Fibroblast of skin of abdomen (primary cell): ENCODE measurements at regions not wholly inside any gene's neighbourhood (a gene's known extent, or its start where the extent isn't known, plus 50 kb on each side); places are given as distances from the start of the nearest gene placed in this dataset.

Source experiments
- DNase-seq: peaks from one replicate; pipeline ENCODE4 v3.0.0-alpha.2; 2013

DNA sequence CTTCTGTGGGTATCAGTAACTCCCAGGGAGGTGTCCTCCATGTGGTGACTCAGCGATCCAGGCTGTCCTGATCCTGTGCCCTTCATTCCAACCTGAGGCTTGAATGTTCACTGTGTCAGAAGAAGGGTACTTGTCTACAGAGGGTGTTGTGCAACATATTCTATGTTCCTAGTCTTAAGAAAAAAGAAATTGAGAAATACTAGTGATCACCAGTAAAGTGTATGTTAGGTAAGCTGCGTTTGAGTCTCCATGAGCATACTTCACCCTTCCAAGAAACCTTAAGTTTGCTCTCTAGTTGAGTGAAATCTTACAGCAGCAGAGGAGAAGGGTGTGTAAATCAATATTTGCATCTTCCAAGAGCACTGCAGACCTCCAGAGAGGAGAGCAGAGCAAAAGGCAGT lies 122.2 kb upstream of the SLC24A5 start:
- DNase-seq = no peak

- no peak for DNase-seq
Observed at GRCh38 chr15:48001393-48002039, 119.3 kb upstream of the SLC24A5 start.

DNA sequence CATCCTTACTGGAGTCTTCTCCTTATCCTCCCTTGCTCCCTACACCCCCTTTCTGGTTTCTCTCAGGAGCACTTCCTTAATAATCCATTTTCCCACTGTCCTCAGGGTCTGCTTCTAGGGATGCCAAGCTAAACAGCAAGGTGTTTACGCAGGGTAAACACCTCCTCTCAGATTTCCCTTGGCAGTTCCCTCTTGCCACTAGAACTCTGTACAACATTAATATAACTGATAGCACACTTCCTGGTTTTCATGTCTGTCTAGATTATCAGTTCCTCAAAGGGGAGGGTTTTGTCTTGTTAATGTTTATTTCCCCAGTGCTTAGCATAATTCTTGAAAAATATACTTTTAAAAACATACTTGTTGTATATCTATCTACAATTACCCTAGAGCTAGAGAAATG lies 118.0 kb upstream of the SLC24A5 start:
- DNase-seq = no peak

DNA sequence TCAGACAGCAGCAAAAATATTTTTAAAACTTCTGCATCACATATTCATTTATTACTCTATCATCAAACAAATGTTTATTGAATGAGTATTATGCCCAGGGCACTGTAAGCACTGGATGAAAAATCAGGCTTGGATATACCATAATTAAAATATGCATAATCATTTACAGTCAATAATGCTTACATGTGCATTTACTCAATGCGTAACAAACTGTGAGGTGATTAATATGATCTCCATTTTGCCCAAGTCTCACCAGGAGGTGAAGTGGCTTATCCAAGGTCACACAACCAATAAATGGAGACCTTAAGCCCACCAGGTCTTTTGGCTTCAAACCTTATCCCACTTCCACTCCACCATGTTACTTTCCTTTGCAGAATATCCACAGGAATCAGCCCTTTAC lies 117.3 kb upstream of the SLC24A5 start:
- DNase-seq = no peak

- no peak for DNase-seq
Observed at GRCh38 chr15:48005077-48005476, 115.7 kb upstream of the SLC24A5 start.

- peak; percentile 57 for DNase-seq
Observed at GRCh38 chr15:48006031-48006511, 114.7 kb upstream of the SLC24A5 start.

DNA sequence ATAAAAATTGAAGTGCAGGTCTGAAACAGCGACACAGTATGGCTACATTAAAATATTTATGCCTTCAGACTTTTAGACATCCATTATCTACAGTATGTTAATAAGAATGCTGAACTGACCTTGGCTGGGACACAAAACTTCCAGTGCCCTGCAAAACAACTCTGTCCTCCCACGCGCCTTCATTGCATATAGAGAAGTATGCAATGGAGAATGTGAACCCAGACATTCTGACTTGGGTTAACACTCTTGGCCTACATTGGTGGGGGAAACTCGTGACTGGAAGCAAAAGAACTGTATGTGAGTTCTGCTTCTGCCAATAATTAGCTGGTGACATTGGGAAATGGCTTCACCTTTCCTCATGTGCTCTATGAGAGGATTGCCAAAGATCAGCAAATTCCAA lies 110.5 kb upstream of the SLC24A5 start:
- no peak for DNase-seq

DNA sequence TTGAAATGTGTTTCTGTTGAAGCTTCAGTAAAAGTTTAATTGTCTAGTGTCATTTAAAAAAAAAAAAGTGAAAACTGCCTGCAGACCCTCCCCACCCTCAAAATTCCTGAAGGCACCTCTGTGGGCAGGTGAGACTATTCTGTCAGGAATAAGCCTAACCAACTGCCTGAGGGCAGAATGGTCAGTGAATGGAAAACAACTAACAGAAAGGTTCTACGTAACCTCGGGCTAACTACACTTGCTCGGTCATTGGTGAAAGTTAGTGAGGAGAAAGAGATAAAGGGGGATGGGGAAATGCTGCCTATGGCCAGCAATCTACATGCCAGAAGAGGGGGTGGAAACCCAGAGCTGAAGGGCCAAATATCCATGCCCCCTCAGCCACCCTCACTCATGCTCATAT lies 108.6 kb upstream of the SLC24A5 start:
- no peak for DNase-seq

DNA sequence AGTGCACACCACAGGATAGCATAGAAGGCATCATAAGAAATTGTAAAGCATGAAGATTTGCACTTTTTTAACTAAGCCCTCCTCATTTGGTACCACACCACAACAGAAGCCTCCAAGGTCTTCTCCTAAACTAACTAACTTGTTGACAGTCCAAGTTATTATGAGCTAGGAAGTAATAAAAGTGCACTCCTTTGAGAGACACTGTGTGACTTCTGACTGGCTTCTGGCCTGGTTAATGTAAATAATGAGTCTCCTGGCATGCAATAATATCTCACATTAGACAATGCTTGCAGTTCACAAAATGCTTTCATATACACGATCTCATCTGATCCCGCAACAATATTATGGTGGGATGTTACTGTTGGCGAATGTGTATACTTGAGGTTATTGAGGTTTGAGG lies 103.9 kb upstream of the SLC24A5 start:
- no peak for DNase-seq

DNA sequence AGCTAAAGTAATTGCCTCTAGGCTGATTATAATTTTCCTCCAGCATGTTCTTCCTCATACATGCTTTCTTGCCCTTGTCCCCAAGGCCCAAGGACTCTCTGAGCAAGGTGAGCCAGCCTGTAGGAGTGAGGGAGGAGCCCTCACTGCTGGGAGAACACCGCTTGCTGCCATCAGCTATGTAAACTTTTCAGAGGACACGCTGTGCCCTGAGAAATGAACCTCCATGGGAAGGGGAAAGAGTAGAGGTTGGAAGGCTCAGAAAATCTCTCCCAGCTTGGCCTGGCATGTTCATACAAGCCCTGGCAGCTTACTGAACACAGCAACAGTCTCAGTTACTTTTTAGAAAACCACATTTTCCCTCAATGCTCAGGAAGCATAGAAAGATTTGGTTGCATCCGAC lies 103.0 kb upstream of the SLC24A5 start:
- DNase-seq = no peak

- DNase-seq = no peak
Observed at GRCh38 chr15:48020166-48020565, 100.6 kb upstream of the SLC24A5 start.

- no peak for DNase-seq
Observed at GRCh38 chr15:48021336-48022086, 99.3 kb upstream of the SLC24A5 start.

- no peak for DNase-seq
Observed at GRCh38 chr15:48025118-48025517, 95.7 kb upstream of the SLC24A5 start.

DNA sequence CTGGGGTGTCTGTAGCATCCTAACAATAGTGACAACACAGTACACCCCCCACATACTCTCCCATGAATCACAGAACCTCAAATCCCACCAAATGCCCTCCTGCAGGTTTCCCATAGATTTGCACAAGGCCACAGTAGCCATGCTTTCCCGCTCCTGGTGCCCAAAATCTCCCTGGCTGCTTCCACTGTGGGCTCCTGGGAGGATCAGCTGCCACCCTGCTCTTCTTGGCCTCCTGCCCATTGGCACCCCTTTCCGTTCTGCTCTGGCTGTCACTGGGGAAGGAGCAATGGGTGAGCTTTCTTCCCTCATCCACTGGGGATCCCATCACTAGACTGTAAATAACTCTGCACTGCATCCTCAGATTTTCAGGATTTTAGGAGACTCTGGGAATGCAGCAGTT lies 92.1 kb upstream of the SLC24A5 start:
- DNase-seq = no peak

- DNase-seq = no peak
Observed at GRCh38 chr15:48029642-48030041, 91.1 kb upstream of the SLC24A5 start.

GRCh38 chr15:48031466-48031865 lies 89.3 kb upstream of the SLC24A5 start:
- no peak for DNase-seq

DNA sequence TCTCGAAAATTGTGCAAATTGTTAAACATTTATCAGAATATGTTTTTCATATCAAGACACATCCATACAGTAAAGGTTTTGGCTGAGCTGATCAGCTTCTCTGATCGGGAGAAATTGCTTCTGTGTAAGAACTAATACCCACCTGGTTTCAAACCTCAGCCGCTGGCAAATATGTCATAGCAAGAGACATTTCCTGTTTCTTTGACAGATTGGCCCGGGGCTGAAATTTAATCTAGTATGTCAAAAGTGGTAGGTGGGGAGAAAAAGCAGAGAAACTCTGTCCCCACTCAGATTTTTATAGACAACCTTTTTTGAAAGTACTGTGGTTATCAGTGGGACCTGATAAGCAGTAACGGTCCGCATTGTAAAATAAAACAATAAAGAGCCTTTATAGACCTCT lies 88.8 kb upstream of the SLC24A5 start:
- no peak for DNase-seq

- DNase-seq = no peak
Observed at GRCh38 chr15:48032911-48033310, 87.9 kb upstream of the SLC24A5 start.

DNA sequence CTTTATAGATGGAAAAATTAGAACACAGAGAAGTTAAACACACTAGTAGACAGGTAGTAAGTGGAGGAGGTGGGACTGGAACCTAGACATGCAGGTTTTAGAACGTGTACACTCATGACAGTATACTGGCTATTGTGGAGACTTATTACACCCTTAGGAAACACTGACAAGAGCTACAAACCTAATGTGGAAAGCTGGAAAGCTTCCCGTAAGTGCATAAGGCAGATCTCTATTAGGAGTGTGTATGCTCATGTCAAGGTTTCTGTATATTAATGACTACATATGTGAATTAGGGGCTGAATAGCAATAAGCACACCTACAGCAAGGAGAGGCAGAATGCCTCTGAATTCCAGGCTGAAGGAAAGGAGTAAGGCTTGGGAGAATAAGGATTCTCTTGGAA lies 82.6 kb upstream of the SLC24A5 start:
- DNase-seq = no peak

DNA sequence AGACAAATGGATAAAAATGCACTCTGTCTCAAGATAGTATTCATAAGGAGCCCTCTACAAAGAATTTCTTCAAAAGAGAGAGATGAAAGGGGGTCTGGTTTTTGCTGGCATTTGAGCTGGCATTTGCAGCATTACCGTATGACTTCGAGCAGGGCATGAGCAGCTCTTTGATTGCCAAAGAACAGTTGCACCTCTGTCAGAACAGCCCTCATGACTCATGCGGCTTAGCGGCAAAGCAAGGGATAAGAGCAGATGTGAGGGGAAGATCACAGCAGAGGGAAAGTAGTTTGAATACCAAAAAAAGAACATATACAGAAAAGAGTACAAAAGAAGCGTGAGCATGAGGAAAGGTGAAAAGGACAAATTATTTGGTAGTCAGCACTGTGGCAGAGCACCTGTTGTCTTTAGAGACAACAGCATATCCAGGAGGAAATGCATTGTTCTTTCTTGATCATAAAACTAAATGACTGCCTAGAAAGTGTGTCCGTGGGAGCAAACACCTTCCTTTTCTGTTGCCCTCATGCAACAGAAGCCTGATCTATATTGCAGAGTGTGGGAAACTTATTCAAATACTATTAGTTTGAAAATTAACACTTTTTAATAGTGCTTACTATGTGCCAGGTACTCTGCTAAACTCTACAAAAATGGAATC lies 80.5 kb upstream of the SLC24A5 start:
- peak; percentile 39 for DNase-seq

GRCh38 chr15:48041454-48041853 lies 79.3 kb upstream of the SLC24A5 start:
- DNase-seq = no peak

GRCh38 chr15:48046813-48047438 lies 73.9 kb upstream of the SLC24A5 start:
- no peak for DNase-seq

DNA sequence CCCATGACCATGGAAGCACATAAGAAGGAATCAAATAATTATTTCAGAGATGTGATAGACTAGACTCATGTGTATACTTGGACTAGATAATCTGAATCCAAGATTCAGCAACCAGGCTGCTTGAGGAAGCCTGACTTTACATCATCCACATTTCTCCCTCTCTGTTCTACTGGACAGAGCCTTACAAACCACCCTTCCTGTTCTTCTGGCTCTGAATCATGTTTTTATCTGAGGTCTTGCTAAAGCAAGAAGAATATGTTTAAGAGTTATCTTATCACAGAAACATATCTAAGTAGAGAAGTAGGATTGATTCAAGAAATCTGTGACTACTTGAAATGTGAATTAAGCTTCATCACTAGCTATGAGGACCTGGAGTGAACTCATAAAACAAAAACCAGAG lies 71.1 kb upstream of the SLC24A5 start:
- DNase-seq = no peak
